ENCODE measurements at regions not wholly inside any gene's neighbourhood (a gene's known extent, or its start where the extent isn't known, plus 50 kb on each side); places are given as distances from the start of the nearest gene placed in this dataset.

GRCh38 chr15:70491201-70491621 lies 272.1 kb downstream of the UACA start:
- DNase-seq (ENCODE audit: low spot score), result no peak

GRCh38 chr15:70490838-70491155 lies 272.6 kb downstream of the UACA start:
- DNase-seq (ENCODE audit: low spot score), result no peak

GRCh38 chr15:70490148-70490837 lies 273.1 kb downstream of the UACA start:
- DNase-seq (ENCODE audit: low spot score), result no peak

- DNase-seq (ENCODE audit: low spot score), result no peak
Observed at GRCh38 chr15:70488941-70489848, 274.2 kb downstream of the UACA start.

- DNase-seq (ENCODE audit: low spot score), result peak; percentile 86
Observed at GRCh38 chr15:70488002-70488605, 275.3 kb downstream of the UACA start.

GRCh38 chr15:70487387-70487740 lies 276.0 kb downstream of the UACA start:
- no peak for DNase-seq (ENCODE audit: low spot score)

- DNase-seq (ENCODE audit: low spot score), result no peak
Observed at GRCh38 chr15:70486451-70487386, 276.6 kb downstream of the UACA start.

- no peak for DNase-seq (ENCODE audit: low spot score)
Observed at GRCh38 chr15:70486012-70486411, 277.3 kb downstream of the UACA start.

GRCh38 chr15:70484993-70485392 lies 278.4 kb downstream of the UACA start:
- no peak for DNase-seq (ENCODE audit: low spot score)

- DNase-seq (ENCODE audit: low spot score), result no peak
Observed at GRCh38 chr15:70483513-70483912, 279.8 kb downstream of the UACA start.

- no peak for DNase-seq (ENCODE audit: low spot score)
Observed at GRCh38 chr15:70480196-70480856, 283.0 kb downstream of the UACA start.

GRCh38 chr15:70479785-70480184 lies 283.6 kb downstream of the UACA start:
- no peak for DNase-seq (ENCODE audit: low spot score)

- no peak for DNase-seq (ENCODE audit: low spot score)
Observed at GRCh38 chr15:70479056-70479455, 284.3 kb downstream of the UACA start.

- DNase-seq (ENCODE audit: low spot score), result no peak
Observed at GRCh38 chr15:70478251-70478990, 284.9 kb downstream of the UACA start.

- DNase-seq (ENCODE audit: low spot score), result no peak
Observed at GRCh38 chr15:70477750-70478250, 285.6 kb downstream of the UACA start.

GRCh38 chr15:70476441-70476840 lies 286.9 kb downstream of the UACA start:
- DNase-seq (ENCODE audit: low spot score), result no peak

- DNase-seq (ENCODE audit: low spot score), result no peak
Observed at GRCh38 chr15:70475921-70476320, 287.4 kb downstream of the UACA start.

- DNase-seq (ENCODE audit: low spot score), result no peak
Observed at GRCh38 chr15:70475407-70475781, 288.0 kb downstream of the UACA start.

- DNase-seq (ENCODE audit: low spot score), result peak; percentile 39
Observed at GRCh38 chr15:70474471-70475406, 288.6 kb downstream of the UACA start.
